NCI-H1092 (cell line): ENCODE measurements at regions not wholly inside any gene's neighbourhood (a gene's known extent, or its start where the extent isn't known, plus 50 kb on each side); places are given as distances from the start of the nearest gene placed in this dataset.
"Not testable (repeated sequence)": the region's sequence is repeated elsewhere in the genome, so short reads cannot be mapped to it uniquely, and the experiment has no call there.

Experiments used
- DNase-seq: peaks from one replicate; lab custom pipeline; 2025; lab: John Stamatoyannopoulos, UW

GRCh38 chr3:117003501-117003900 is 293.9 kb downstream of the TUSC7 start:
- no peak for DNase-seq

- no peak for DNase-seq
Observed at GRCh38 chr3:117005274-117005673, 295.7 kb downstream of the TUSC7 start.

GRCh38 chr3:117005911-117006522 is 296.4 kb downstream of the TUSC7 start:
- no peak for DNase-seq

GRCh38 chr3:117010318-117010717 is 300.7 kb downstream of the TUSC7 start:
- DNase-seq: no peak

- no peak for DNase-seq
Observed at GRCh38 chr3:117011687-117012250, 302.2 kb downstream of the TUSC7 start.

GRCh38 chr3:117016378-117016777 is 306.8 kb downstream of the TUSC7 start:
- DNase-seq: no peak

- DNase-seq: no peak
Observed at GRCh38 chr3:117017135-117017894, 307.7 kb downstream of the TUSC7 start.

- no peak for DNase-seq
Observed at GRCh38 chr3:117018655-117019054, 309.1 kb downstream of the TUSC7 start.

GRCh38 chr3:117019082-117019713 is 309.6 kb downstream of the TUSC7 start:
- DNase-seq: peak; percentile 66

GRCh38 chr3:117026401-117026800 is 316.8 kb downstream of the TUSC7 start:
- DNase-seq: no peak

GRCh38 chr3:117035745-117036144 is 326.2 kb downstream of the TUSC7 start:
- DNase-seq: no peak

GRCh38 chr3:117036259-117036799 is 326.8 kb downstream of the TUSC7 start:
- DNase-seq: no peak

- no peak for DNase-seq
Observed at GRCh38 chr3:117045143-117045542, 335.6 kb downstream of the TUSC7 start.

- DNase-seq: no peak
Observed at GRCh38 chr3:117047951-117048705, 338.5 kb downstream of the TUSC7 start.

- DNase-seq: no peak
Observed at GRCh38 chr3:117052395-117052794, 342.8 kb downstream of the TUSC7 start.

- no peak for DNase-seq
Observed at GRCh38 chr3:117054556-117054955, 345.0 kb downstream of the TUSC7 start.

- DNase-seq: not testable (repeated sequence)
Observed at GRCh38 chr3:117056946-117057345, 347.4 kb downstream of the TUSC7 start.

GRCh38 chr3:117059067-117059955 is 349.7 kb downstream of the TUSC7 start:
- peak; percentile 59 for DNase-seq

GRCh38 chr3:117059956-117060270 is 350.3 kb downstream of the TUSC7 start:
- DNase-seq: peak; percentile 78

GRCh38 chr3:117063930-117064329 is 354.4 kb downstream of the TUSC7 start:
- no peak for DNase-seq

- DNase-seq: no peak
Observed at GRCh38 chr3:117068301-117068700, 358.7 kb downstream of the TUSC7 start.
